ENCODE measurements at regions not wholly inside any gene's neighbourhood (a gene's known extent, or its start where the extent isn't known, plus 50 kb on each side); places are given as distances from the start of the nearest gene placed in this dataset.

- no peaks in the 10 kb centered on the region for H3K4me1 ChIP-seq (ENCODE audit: insufficient read depth, low read length)
- no peak overlapping the region for H3K27ac ChIP-seq (ENCODE audit: low read depth, low read length)
- peaks cover 3% of the 10 kb centered on the region for H3K27me3 ChIP-seq (ENCODE audit: insufficient read depth, low read length)
- no peak overlapping the region for H3K4me3 ChIP-seq (ENCODE audit: insufficient read depth, low read length)
- TF ChIP-seq CTCF (IDR thresholded peaks at IDR 0.05; ENCODE audit: extremely low read depth, low read depth, low read length): no peak
- H3K79me2 ChIP-seq (ENCODE audit: insufficient read depth, low read length): no peaks in the 10 kb centered on the region
- H2AFZ ChIP-seq (ENCODE audit: low read length): no peak overlapping the region
- no peak overlapping the region for H3K4me2 ChIP-seq (ENCODE audit: insufficient read depth, low read length)
- H3K9me3 ChIP-seq (ENCODE audit: low read depth, low read length): no peaks in the 10 kb centered on the region
- H3K36me3 ChIP-seq (ENCODE audit: insufficient read depth, low read length): no peaks in the 10 kb centered on the region
- no peak for DNase-seq (ENCODE audit: insufficient read length, low spot score, missing footprints)
- no peaks in the 10 kb centered on the region for H4K20me1 ChIP-seq (ENCODE audit: insufficient read depth, low read length)
These were observed 138.8 kb downstream of the HSD17B3 start for GRCh38 chr9:96163161-96163560.

DNA sequence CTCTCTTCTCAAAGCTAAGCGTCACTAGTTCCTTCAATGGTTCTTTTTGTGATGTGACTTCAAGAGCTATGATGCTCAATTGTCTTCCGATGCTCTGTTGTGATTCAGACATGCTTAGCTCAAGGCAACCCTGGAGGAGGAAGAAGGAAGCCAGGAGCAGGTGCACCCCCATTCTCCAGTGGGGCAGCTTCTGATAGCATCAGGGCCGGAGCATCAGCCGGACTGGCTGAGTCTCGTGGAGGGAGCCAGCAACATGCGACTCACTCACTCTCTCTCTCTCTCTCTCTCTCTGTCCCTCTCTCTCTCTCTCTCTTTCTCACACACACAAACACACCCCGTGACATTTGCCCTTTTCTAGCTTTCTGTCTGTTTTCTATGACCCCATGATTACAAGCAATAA lies 140.2 kb downstream of the HSD17B3 start:
- Histone ChIP-seq H4K20me1 (ENCODE audit: insufficient read depth, low read length) (no peaks in the 10 kb centered on the region), H3K27me3 (ENCODE audit: insufficient read depth, low read length) (peaks cover 3% of the 10 kb centered on the region), H3K4me3 (ENCODE audit: insufficient read depth, low read length) (no peak overlapping the region), H3K4me1 (ENCODE audit: insufficient read depth, low read length) (no peaks in the 10 kb centered on the region), H2AFZ (ENCODE audit: low read length) (no peak overlapping the region), H3K4me2 (ENCODE audit: insufficient read depth, low read length) (no peak overlapping the region), H3K9me3 (ENCODE audit: low read depth, low read length) (no peaks in the 10 kb centered on the region), H3K27ac (ENCODE audit: low read depth, low read length) (no peak overlapping the region), H3K79me2 (ENCODE audit: insufficient read depth, low read length) (no peaks in the 10 kb centered on the region), H3K36me3 (ENCODE audit: insufficient read depth, low read length) (no peaks in the 10 kb centered on the region)
- DNase-seq (ENCODE audit: insufficient read length, low spot score, missing footprints): no peak
- no peak for TF ChIP-seq CTCF (IDR thresholded peaks at IDR 0.05; ENCODE audit: extremely low read depth, low read depth, low read length)

GRCh38 chr9:96160866-96161265 lies 141.1 kb downstream of the HSD17B3 start:
- H3K79me2 ChIP-seq (ENCODE audit: insufficient read depth, low read length): no peaks in the 10 kb centered on the region
- DNase-seq (ENCODE audit: insufficient read length, low spot score, missing footprints): no peak
- no peaks in the 10 kb centered on the region for H3K9me3 ChIP-seq (ENCODE audit: low read depth, low read length)
- no peaks in the 10 kb centered on the region for H4K20me1 ChIP-seq (ENCODE audit: insufficient read depth, low read length)
- H3K27ac ChIP-seq (ENCODE audit: low read depth, low read length): no peak overlapping the region
- no peak for TF ChIP-seq CTCF (IDR thresholded peaks at IDR 0.05; ENCODE audit: extremely low read depth, low read depth, low read length)
- no peak overlapping the region for H3K4me2 ChIP-seq (ENCODE audit: insufficient read depth, low read length)
- H3K4me3 ChIP-seq (ENCODE audit: insufficient read depth, low read length): no peak overlapping the region
- H2AFZ ChIP-seq (ENCODE audit: low read length): no peak overlapping the region
- no peaks in the 10 kb centered on the region for H3K36me3 ChIP-seq (ENCODE audit: insufficient read depth, low read length)
- no peaks in the 10 kb centered on the region for H3K4me1 ChIP-seq (ENCODE audit: insufficient read depth, low read length)
- H3K27me3 ChIP-seq (ENCODE audit: insufficient read depth, low read length): peaks cover 3% of the 10 kb centered on the region

GRCh38 chr9:96160168-96160567 lies 141.8 kb downstream of the HSD17B3 start:
- H3K4me3 ChIP-seq (ENCODE audit: insufficient read depth, low read length): no peak overlapping the region
- H3K9me3 ChIP-seq (ENCODE audit: low read depth, low read length): no peaks in the 10 kb centered on the region
- no peak overlapping the region for H3K27ac ChIP-seq (ENCODE audit: low read depth, low read length)
- H3K4me2 ChIP-seq (ENCODE audit: insufficient read depth, low read length): no peak overlapping the region
- no peak overlapping the region for H2AFZ ChIP-seq (ENCODE audit: low read length)
- DNase-seq (ENCODE audit: insufficient read length, low spot score, missing footprints): no peak
- no peaks in the 10 kb centered on the region for H4K20me1 ChIP-seq (ENCODE audit: insufficient read depth, low read length)
- H3K27me3 ChIP-seq (ENCODE audit: insufficient read depth, low read length): peaks cover 3% of the 10 kb centered on the region
- H3K4me1 ChIP-seq (ENCODE audit: insufficient read depth, low read length): no peaks in the 10 kb centered on the region
- TF ChIP-seq CTCF (IDR thresholded peaks at IDR 0.05; ENCODE audit: extremely low read depth, low read depth, low read length): no peak
- no peaks in the 10 kb centered on the region for H3K36me3 ChIP-seq (ENCODE audit: insufficient read depth, low read length)
- H3K79me2 ChIP-seq (ENCODE audit: insufficient read depth, low read length): no peaks in the 10 kb centered on the region
